OCI-LY7 (cell line): ENCODE measurements at regions not wholly inside any gene's neighbourhood (a gene's known extent, or its start where the extent isn't known, plus 50 kb on each side); places are given as distances from the start of the nearest gene placed in this dataset.

Experiments
- EZH2phosphoT487 ChIP-seq: fragments of 200-600 bp; sonication (generic); IDR thresholded peaks from 2 replicates; pipeline ENCODE4 v1.6.1; 2018; ENCODE audit warnings: low read depth, borderline replicate concordance, mild to moderate bottlenecking, mixed run types, antibody characterized with exemption, low read length, moderate library complexity, mixed read lengths
- TF ChIP-seq, protein P1 (sequence below): fragments of 200-600 bp; sonication (generic); conservative IDR thresholded peaks from 2 replicates; pipeline ENCODE4 v1.5.1; 2014; ENCODE audit warnings: mild to moderate bottlenecking, antibody characterized with exemption, low read length, moderate library complexity, mixed read lengths

DNA sequence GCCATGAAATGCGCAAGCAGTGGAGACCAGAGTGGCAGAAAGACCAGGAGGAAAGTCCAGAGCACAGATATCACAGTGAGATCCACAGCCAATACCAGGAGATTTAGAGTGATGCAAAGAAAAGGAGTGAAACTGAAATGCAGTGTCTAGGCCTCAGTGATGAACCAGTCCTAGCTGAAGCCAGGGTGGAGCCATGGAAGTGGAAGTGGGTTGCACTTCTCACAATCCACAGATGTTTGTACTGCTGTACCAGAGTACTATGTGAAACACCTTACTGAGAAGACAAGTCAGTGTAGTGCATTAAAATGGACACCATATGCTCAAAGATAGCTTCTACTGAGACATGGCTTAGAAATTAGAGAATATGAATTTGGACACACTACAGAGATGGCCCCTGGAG is 403.3 kb downstream of the HNRNPD start:
- TF ChIP-seq, protein P1, sequence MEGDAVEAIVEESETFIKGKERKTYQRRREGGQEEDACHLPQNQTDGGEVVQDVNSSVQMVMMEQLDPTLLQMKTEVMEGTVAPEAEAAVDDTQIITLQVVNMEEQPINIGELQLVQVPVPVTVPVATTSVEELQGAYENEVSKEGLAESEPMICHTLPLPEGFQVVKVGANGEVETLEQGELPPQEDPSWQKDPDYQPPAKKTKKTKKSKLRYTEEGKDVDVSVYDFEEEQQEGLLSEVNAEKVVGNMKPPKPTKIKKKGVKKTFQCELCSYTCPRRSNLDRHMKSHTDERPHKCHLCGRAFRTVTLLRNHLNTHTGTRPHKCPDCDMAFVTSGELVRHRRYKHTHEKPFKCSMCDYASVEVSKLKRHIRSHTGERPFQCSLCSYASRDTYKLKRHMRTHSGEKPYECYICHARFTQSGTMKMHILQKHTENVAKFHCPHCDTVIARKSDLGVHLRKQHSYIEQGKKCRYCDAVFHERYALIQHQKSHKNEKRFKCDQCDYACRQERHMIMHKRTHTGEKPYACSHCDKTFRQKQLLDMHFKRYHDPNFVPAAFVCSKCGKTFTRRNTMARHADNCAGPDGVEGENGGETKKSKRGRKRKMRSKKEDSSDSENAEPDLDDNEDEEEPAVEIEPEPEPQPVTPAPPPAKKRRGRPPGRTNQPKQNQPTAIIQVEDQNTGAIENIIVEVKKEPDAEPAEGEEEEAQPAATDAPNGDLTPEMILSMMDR, result no peak
- TF ChIP-seq EZH2phosphoT487, result no peak
